H1 (cell line): ENCODE measurements at regions not wholly inside any gene's neighbourhood (a gene's known extent, or its start where the extent isn't known, plus 50 kb on each side); places are given as distances from the start of the nearest gene placed in this dataset.

ENCODE experiments used
- CTCF ChIA-PET: fragments of 300-600 bp; sonication (Branson Sonifier 250); formaldehyde crosslinking; loops from one replicate; lab custom pipeline; 2021; ENCODE audit not compliant: partially characterized antibody; lab: Charles Lee
- POLR2A ChIA-PET: fragments of 300-600 bp; sonication (Branson Sonifier 250); formaldehyde crosslinking; loops from one replicate; lab custom pipeline; 2021; ENCODE audit warnings: inconsistent platforms; ENCODE audit not compliant: partially characterized antibody; lab: Charles Lee
- DNase-seq, 2 experiments: peaks; one replicate each; pipeline versions ENCODE4 v3.0.0 to v3.0.0-alpha.2; 2010 to 2022; ENCODE audit warnings: low spot score in 2 of 2, low read depth in 1 of 2, mixed read lengths in 1 of 2
- FAIRE-seq: peaks from 2 replicates; lab custom pipeline; 2011; peaks lifted over from hg19 to GRCh38; lab: Jason Lieb, UNC
- H2AFZ ChIP-seq: 2 replicates; pipeline ENCODE4 v1.8.1; 2012; ENCODE audit warnings: low read length, inconsistent platforms
- H2AK5ac ChIP-seq: 2 replicates; pipeline ENCODE4 v1.6.1; 2013; ENCODE audit warnings: low read depth, low read length
- H2BK120ac ChIP-seq: replicated peaks from 2 replicates; pipeline ENCODE3; 2013; ENCODE audit warnings: low read depth, low read length, inconsistent platforms
- H2BK12ac ChIP-seq: 2 replicates; pipeline ENCODE4 v1.6.1; 2013; ENCODE audit warnings: low read depth, low read length
- H2BK15ac ChIP-seq: 2 replicates; pipeline ENCODE4 v1.6.1; 2013; ENCODE audit warnings: low read length
- H2BK20ac ChIP-seq: 2 replicates; pipeline ENCODE4 v1.6.1; 2013; ENCODE audit warnings: low read length
- H2BK5ac ChIP-seq: 2 replicates; pipeline ENCODE4 v1.6.1; 2013; ENCODE audit warnings: low read depth, low read length
- H3K14ac ChIP-seq: 2 replicates; pipeline ENCODE4 v1.6.1; 2013; ENCODE audit warnings: inconsistent platforms; ENCODE audit not compliant: insufficient read length
- H3K18ac ChIP-seq: 2 replicates; pipeline ENCODE4 v1.6.1; 2013; ENCODE audit warnings: low read length; ENCODE audit errors: extremely low read depth
- H3K23ac ChIP-seq: 2 replicates; pipeline ENCODE4 v1.6.1; 2013; ENCODE audit warnings: inconsistent platforms; ENCODE audit not compliant: insufficient read length
- H3K23me2 ChIP-seq: 2 replicates; pipeline ENCODE4 v1.6.1; 2013; ENCODE audit warnings: low read depth, low read length
- H3K27ac ChIP-seq: 2 replicates; pipeline ENCODE4 v1.6.1; 2011; ENCODE audit warnings: low read depth, low read length, inconsistent platforms
- H3K27me3 ChIP-seq, 4 experiments: replicated peaks in 1 of 4; 1 replicate in 1 of 4; 2 replicates in 3 of 4; pipeline versions ENCODE4 v1.6.1 to v1.8.1; 2011 to 2013; ENCODE audit warnings: low read length in 3 of 4, mild to moderate bottlenecking in 3 of 4, inconsistent platforms in 2 of 4, mixed read lengths in 2 of 4, moderate library complexity in 1 of 4; ENCODE audit not compliant: control insufficient read depth in 3 of 4, insufficient read depth in 3 of 4; ENCODE audit errors: extremely low read depth in 1 of 4
- H3K36me3 ChIP-seq, 4 experiments: 2 replicates each; pipeline versions ENCODE4 v1.6.1 to v1.8.1; 2011 to 2013; ENCODE audit warnings: mild to moderate bottlenecking in 4 of 4, low read length in 3 of 4, moderate library complexity in 2 of 4, control low read depth in 1 of 4, inconsistent platforms in 1 of 4; ENCODE audit not compliant: insufficient read depth in 4 of 4, control insufficient read depth in 2 of 4
- H3K4ac ChIP-seq: replicated peaks from 2 replicates; pipeline ENCODE3; 2013; ENCODE audit warnings: low read length, low read depth, mixed read lengths, inconsistent platforms; ENCODE audit not compliant: insufficient read length
- H3K4me1 ChIP-seq, 4 experiments: replicated peaks in 1 of 4; 1 replicate in 1 of 4; 2 replicates in 3 of 4; pipeline versions ENCODE4 v1.6.1 to v1.8.1; 2011 to 2013; ENCODE audit warnings: low read length in 3 of 4, inconsistent platforms in 2 of 4, mixed read lengths in 1 of 4; ENCODE audit not compliant: insufficient read depth in 4 of 4, control insufficient read depth in 3 of 4
- H3K4me2 ChIP-seq, 2 experiments: 2 replicates each; pipeline versions ENCODE4 v1.6.1 to v1.8.1; 2011 to 2013; ENCODE audit warnings: low read depth in 2 of 2, low read length in 2 of 2, control low read depth in 1 of 2, inconsistent platforms in 1 of 2, mild to moderate bottlenecking in 1 of 2; ENCODE audit not compliant: insufficient read depth in 1 of 2
- H3K4me3 ChIP-seq, 4 experiments: fragments of 200-600, 300-600 bp in 1 of 4; sonication (generic), shearing (Covaris generic), sonication (Bioruptor Twin) in 1 of 4; 2 replicates each; pipeline versions ENCODE4 v1.5.1 to v1.8.1; 2011 to 2016; ENCODE audit warnings: low read length in 4 of 4, low read depth in 3 of 4, control low read depth in 2 of 4, inconsistent platforms in 2 of 4, mild to moderate bottlenecking in 2 of 4, mixed read lengths in 1 of 4, moderate library complexity in 1 of 4; ENCODE audit not compliant: insufficient read depth in 2 of 4; ENCODE audit errors: extremely low read depth in 1 of 4
- H3K56ac ChIP-seq: replicated peaks from 2 replicates; pipeline ENCODE3; 2013; ENCODE audit warnings: low read depth, mild to moderate bottlenecking, mixed read lengths, low read length, inconsistent platforms; ENCODE audit not compliant: insufficient read length
- H3K79me1 ChIP-seq: 2 replicates; pipeline ENCODE4 v1.6.1; 2013; ENCODE audit warnings: low read depth, low read length, control low read depth
- H3K79me2 ChIP-seq, 2 experiments: 2 replicates each; pipeline versions ENCODE4 v1.6.1 to v1.8.1; 2012 to 2013; ENCODE audit warnings: low read length in 2 of 2, mild to moderate bottlenecking in 2 of 2, inconsistent platforms in 1 of 2; ENCODE audit not compliant: insufficient read depth in 2 of 2, control insufficient read depth in 1 of 2
- H3K9ac ChIP-seq, 4 experiments: replicated peaks in 1 of 4; 1 replicate in 1 of 4; 2 replicates in 3 of 4; pipeline versions ENCODE4 v1.6.1 to v1.8.1; 2011 to 2013; ENCODE audit warnings: low read depth in 3 of 4, low read length in 3 of 4, control low read depth in 2 of 4, mild to moderate bottlenecking in 2 of 4, moderate library complexity in 2 of 4, inconsistent platforms in 1 of 4; ENCODE audit errors: extremely low read depth in 1 of 4
- H3K9me3 ChIP-seq, 2 experiments: 2 replicates each; pipeline versions ENCODE4 v1.6.1 to v1.8.1; 2012 to 2013; ENCODE audit warnings: mild to moderate bottlenecking in 2 of 2, moderate library complexity in 2 of 2, control low read depth in 1 of 2, inconsistent platforms in 1 of 2, low read depth in 1 of 2, low read length in 1 of 2, mixed read lengths in 1 of 2; ENCODE audit not compliant: insufficient read depth in 2 of 2
- H4K20me1 ChIP-seq, 2 experiments: replicated peaks in 1 of 2; 2 replicates each; pipeline versions ENCODE3 to v1.8.1; 2011 to 2013; ENCODE audit warnings: inconsistent platforms in 2 of 2, low read length in 2 of 2, mild to moderate bottlenecking in 1 of 2; ENCODE audit not compliant: insufficient read depth in 2 of 2, control insufficient read depth in 1 of 2
- H4K5ac ChIP-seq: 2 replicates; pipeline ENCODE4 v1.6.1; 2013; ENCODE audit warnings: low read length, low read depth, mixed read lengths, inconsistent platforms; ENCODE audit not compliant: insufficient read length
- H4K8ac ChIP-seq: 2 replicates; pipeline ENCODE4 v1.8.0; 2013; ENCODE audit warnings: mild to moderate bottlenecking, moderate library complexity, low read length, inconsistent platforms; ENCODE audit not compliant: insufficient read depth; ENCODE audit errors: extremely low read depth
- H4K91ac ChIP-seq: replicated peaks from 2 replicates; pipeline ENCODE3; 2013; ENCODE audit warnings: low read length, mixed read lengths, inconsistent platforms; ENCODE audit not compliant: insufficient read length
- SUZ12 ChIP-seq: fragments of 200-600 bp; sonication (generic); IDR thresholded peaks from 2 replicates; pipeline ENCODE4 v1.6.1; 2012; ENCODE audit warnings: mild to moderate bottlenecking, inconsistent platforms, low read length, moderate library complexity, mixed read lengths
- TAF1 ChIP-seq: IDR thresholded peaks from 2 replicates; pipeline ENCODE4 v1.6.1; 2011; ENCODE audit warnings: mild to moderate bottlenecking, low read depth, low read length

GRCh38 chr12:67147447-67147846 is 121.7 kb upstream of the CAND1 start:
- no peak overlapping the region for H2BK20ac ChIP-seq
- H3K4me3 ChIP-seq, result no peak overlapping the region
- H3K14ac ChIP-seq, result no peak overlapping the region
- H4K8ac ChIP-seq, result no peak overlapping the region
- no peaks in the 10 kb centered on the region for H4K20me1 ChIP-seq
- no peaks in the 10 kb centered on the region for H3K4me1 ChIP-seq
- H3K27ac ChIP-seq, result no peak overlapping the region
- no peak overlapping the region for H3K9ac ChIP-seq
- H3K9me3 ChIP-seq, result no peaks in the 10 kb centered on the region
- no peaks in the 10 kb centered on the region for H3K27me3 ChIP-seq
- no peak for FAIRE-seq
- no peak overlapping the region for H3K4me2 ChIP-seq
- H3K79me2 ChIP-seq, result no peaks in the 10 kb centered on the region
- TF ChIP-seq SUZ12 (no peak), TAF1 (no peak)
- TF ChIP-seq, all 59 proteins: peak for 0
- Histone ChIP-seq H2BK120ac (no peak overlapping the region), H2BK15ac (no peak overlapping the region), H3K36me3 (no peaks in the 10 kb centered on the region), H2AK5ac (no peak overlapping the region), H3K18ac (no peak overlapping the region), H3K23ac (no peak overlapping the region), H3K23me2 (no peaks in the 10 kb centered on the region), H3K79me1 (no peaks in the 10 kb centered on the region), H4K5ac (no peak overlapping the region), H4K91ac (no peak overlapping the region), H3K56ac (no peak overlapping the region), H2BK5ac (no peak overlapping the region), H2BK12ac (no peak overlapping the region), H2AFZ (no peak overlapping the region), H3K4ac (no peak overlapping the region)
- no peak for DNase-seq
- ChIA-PET CTCF (interaction anchor here (1.0 kb wide), 2 partner anchors 12 to 52 kb away, joined by 3 read pairs; no protein-coding TSS in a partner anchor), POLR2A (no interaction called here)
